ENCODE measurements at regions not wholly inside any gene's neighbourhood (a gene's known extent, or its start where the extent isn't known, plus 50 kb on each side); places are given as distances from the start of the nearest gene placed in this dataset.

DNA sequence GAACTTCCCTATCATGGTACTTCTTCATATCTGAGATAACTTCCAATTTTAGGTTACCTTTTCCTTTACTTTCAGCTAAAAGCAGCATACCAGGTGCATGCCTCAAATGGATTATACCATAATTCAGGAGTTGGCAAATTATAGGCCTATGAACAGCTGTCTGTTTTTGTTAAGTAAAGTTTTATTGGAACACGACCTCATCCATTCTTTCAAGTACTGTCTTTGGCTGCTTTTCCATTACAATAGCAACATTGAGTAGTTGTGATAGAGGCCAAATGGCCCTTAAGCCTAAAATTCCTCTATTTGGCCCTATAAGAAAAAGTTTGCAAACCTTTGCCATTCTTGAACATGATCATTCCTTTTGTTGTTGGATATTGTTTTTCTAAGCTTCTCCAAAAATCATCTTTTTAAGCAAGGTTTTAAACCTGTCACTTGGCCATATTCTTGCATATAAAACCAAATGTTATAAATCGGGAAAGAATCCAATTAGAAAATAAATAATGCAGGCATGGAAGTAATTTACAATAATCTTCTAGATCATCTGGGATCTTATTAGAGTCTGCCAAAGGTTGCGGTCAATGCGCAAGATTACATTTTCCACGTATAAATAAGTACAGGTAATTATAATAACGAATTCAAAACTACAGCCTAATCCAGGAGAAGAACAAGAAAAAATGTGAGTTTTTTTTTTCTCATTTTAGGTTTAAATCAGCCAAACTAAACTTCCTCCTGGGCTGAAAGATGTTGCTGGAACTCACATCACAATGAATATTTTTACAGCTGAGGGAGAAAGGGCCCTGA lies 226.5 kb upstream of the ANKRD55 start:
- DNase-seq = no peak
- intact Hi-C loops (cut with DNase I) = no loop called here
- Histone ChIP-seq H3K9me3 (no peaks in the 10 kb centered on the region), H3K36me3 (no peaks in the 10 kb centered on the region), H3K4me3 (no peak overlapping the region), H3K27ac (no peak overlapping the region), H3K4me1 (peaks cover 0 to 3% of the 10 kb centered on the region in 2 donors), H3K27me3 (no peaks in the 10 kb centered on the region)
- TF ChIP-seq, protein P1, sequence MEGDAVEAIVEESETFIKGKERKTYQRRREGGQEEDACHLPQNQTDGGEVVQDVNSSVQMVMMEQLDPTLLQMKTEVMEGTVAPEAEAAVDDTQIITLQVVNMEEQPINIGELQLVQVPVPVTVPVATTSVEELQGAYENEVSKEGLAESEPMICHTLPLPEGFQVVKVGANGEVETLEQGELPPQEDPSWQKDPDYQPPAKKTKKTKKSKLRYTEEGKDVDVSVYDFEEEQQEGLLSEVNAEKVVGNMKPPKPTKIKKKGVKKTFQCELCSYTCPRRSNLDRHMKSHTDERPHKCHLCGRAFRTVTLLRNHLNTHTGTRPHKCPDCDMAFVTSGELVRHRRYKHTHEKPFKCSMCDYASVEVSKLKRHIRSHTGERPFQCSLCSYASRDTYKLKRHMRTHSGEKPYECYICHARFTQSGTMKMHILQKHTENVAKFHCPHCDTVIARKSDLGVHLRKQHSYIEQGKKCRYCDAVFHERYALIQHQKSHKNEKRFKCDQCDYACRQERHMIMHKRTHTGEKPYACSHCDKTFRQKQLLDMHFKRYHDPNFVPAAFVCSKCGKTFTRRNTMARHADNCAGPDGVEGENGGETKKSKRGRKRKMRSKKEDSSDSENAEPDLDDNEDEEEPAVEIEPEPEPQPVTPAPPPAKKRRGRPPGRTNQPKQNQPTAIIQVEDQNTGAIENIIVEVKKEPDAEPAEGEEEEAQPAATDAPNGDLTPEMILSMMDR (IDR thresholded peaks at IDR 0.05) = no peak
- no peak for ATAC-seq

DNA sequence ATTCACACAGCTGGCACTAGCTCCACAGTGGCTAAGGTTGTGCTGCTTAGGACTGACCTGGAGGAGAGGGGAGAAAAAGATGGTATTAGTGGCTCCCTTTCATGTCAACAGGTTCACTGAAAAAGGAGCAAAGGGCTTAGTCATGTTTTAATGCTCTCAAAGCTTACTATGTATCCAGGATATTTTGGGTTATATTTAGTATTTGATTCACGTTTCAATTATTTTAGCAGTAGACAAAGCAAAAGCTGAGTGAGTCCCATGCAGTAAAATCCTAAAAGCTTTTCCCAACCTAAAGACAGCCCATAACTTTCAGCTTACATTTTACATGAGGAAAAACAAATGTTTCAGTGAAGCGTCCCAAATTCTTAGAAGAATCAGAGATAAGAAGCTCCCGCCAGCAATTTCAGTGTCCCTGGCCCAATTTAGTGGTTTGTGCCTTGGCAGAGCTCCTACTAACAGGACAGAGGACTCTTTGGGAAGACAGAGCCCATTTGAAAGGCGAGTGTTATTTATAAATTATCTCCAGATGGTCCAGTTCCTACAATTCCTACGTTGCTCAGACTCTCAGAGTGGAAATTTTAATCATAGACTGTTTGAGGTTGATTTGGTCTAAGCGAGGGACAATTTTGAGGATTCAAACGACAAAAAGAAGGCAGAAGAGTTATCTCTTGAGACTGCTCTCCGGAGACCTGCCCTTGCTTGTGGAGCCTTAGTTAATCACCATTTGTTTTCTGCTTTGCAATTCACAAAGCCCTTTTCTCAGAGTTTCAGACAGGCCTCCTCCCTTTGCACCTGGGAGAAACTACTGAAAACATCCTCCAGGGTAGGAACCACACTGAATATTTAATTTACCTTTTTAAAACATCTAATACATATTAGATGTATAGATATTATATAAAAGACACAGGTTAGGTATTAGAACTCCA lies 225.0 kb upstream of the ANKRD55 start:
- peak; percentile 26 for ATAC-seq
- H3K36me3 ChIP-seq = no peaks in the 10 kb centered on the region
- H3K27ac ChIP-seq = no peak overlapping the region
- DNase-seq = peak in 2 of 4 donors; percentile 47 to 63
- no peaks in the 10 kb centered on the region for H3K27me3 ChIP-seq
- intact Hi-C loops (cut with DNase I) = no loop called here
- no peaks in the 10 kb centered on the region for H3K9me3 ChIP-seq
- TF ChIP-seq, protein P1 (IDR thresholded peaks at IDR 0.05) = no peak
- H3K4me3 ChIP-seq = no peak overlapping the region
- H3K4me1 ChIP-seq = no peaks in the 10 kb centered on the region

DNA sequence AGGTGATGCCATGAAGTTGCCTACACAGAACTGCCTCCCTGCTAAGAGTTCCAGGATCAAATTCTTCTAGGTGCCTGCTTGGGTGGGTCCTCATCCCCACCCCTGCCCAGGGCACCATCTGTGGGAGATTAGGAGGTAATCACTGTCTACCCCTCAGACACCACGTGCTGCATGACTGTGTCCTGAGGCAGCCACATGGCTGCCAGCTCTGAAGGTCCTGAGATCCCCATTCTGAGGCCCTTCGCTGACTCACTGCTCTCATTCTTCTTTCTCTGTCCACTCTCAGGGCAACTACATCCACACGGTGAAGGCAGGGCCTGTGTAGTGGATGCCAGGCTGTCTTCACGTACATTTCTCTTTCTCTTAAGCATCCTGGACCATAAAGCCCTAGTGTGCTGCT lies 222.9 kb upstream of the ANKRD55 start:
- no peaks in the 10 kb centered on the region for H3K36me3 ChIP-seq
- intact Hi-C loops (cut with DNase I) = no loop called here
- no peak for ATAC-seq
- no peaks in the 10 kb centered on the region for H3K4me1 ChIP-seq
- H3K27me3 ChIP-seq = no peaks in the 10 kb centered on the region
- no peak overlapping the region for H3K27ac ChIP-seq
- H3K4me3 ChIP-seq = no peak overlapping the region
- no peaks in the 10 kb centered on the region for H3K9me3 ChIP-seq
- no peak for DNase-seq
- TF ChIP-seq, protein P1 (IDR thresholded peaks at IDR 0.05) = no peak

DNA sequence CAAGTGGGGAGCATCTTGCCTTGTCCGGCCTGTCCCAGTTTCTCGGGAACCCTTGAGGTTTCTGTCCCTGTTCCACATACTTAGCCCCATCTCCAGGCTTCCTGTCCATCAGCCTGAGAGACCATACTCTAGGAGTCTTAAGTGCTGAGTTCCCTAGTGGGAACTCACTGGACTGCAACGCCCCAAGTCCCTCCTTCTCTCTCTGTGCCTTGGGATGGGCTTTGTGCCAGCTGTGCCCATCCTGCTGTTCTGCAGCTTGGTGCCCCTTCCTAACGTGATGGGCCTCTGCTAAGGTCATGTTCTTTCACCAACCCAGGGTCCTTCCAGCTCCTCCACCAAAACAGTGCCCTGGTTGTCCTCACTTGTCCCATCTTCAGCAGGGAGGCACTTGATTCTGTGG lies 222.3 kb upstream of the ANKRD55 start:
- ATAC-seq = no peak

More for the DNA sequence above, 222.3 kb upstream of the ANKRD55 start:
- H3K36me3 ChIP-seq = no peaks in the 10 kb centered on the region
- TF ChIP-seq, protein P1 (IDR thresholded peaks at IDR 0.05) = no peak
- intact Hi-C loops (cut with DNase I) = no loop called here
- H3K4me3 ChIP-seq = no peak overlapping the region
- no peaks in the 10 kb centered on the region for H3K9me3 ChIP-seq
- H3K4me1 ChIP-seq = no peaks in the 10 kb centered on the region
- no peaks in the 10 kb centered on the region for H3K27me3 ChIP-seq
- no peak overlapping the region for H3K27ac ChIP-seq
- DNase-seq = no peak

Measured in left lung (tissue), 4 donors.